ENCODE measurements at regions not wholly inside any gene's neighbourhood (a gene's known extent, or its start where the extent isn't known, plus 50 kb on each side); places are given as distances from the start of the nearest gene placed in this dataset.

- TF ChIP-seq, protein P1, sequence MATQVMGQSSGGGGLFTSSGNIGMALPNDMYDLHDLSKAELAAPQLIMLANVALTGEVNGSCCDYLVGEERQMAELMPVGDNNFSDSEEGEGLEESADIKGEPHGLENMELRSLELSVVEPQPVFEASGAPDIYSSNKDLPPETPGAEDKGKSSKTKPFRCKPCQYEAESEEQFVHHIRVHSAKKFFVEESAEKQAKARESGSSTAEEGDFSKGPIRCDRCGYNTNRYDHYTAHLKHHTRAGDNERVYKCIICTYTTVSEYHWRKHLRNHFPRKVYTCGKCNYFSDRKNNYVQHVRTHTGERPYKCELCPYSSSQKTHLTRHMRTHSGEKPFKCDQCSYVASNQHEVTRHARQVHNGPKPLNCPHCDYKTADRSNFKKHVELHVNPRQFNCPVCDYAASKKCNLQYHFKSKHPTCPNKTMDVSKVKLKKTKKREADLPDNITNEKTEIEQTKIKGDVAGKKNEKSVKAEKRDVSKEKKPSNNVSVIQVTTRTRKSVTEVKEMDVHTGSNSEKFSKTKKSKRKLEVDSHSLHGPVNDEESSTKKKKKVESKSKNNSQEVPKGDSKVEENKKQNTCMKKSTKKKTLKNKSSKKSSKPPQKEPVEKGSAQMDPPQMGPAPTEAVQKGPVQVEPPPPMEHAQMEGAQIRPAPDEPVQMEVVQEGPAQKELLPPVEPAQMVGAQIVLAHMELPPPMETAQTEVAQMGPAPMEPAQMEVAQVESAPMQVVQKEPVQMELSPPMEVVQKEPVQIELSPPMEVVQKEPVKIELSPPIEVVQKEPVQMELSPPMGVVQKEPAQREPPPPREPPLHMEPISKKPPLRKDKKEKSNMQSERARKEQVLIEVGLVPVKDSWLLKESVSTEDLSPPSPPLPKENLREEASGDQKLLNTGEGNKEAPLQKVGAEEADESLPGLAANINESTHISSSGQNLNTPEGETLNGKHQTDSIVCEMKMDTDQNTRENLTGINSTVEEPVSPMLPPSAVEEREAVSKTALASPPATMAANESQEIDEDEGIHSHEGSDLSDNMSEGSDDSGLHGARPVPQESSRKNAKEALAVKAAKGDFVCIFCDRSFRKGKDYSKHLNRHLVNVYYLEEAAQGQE (IDR thresholded peaks at IDR 0.05): no peak
- TF ChIP-seq RAD21 (IDR thresholded peaks at IDR 0.05) (no peak), CTCF (IDR thresholded peaks at IDR 0.05; ENCODE audit: low read depth, low read length, missing input control) (no peak), FOXA2 (IDR thresholded peaks at IDR 0.05) (no peak), GABPA (IDR thresholded peaks at IDR 0.05 in 1 of 2, conservative IDR thresholded peaks at IDR 0.05 in 1 of 2) (no peak), YY1 (IDR thresholded peaks at IDR 0.05) (no peak), RXRA (IDR thresholded peaks at IDR 0.05) (no peak), JUND (IDR thresholded peaks at IDR 0.05) (no peak), EGR1 (IDR thresholded peaks at IDR 0.05; ENCODE audit: low read depth in 2 of 2) (no peak), TAF1 (conservative IDR thresholded peaks at IDR 0.05) (no peak), FOXA1 (IDR thresholded peaks at IDR 0.05) (no peak), SP1 (IDR thresholded peaks at IDR 0.05) (no peak)
- TF ChIP-seq, protein P2, sequence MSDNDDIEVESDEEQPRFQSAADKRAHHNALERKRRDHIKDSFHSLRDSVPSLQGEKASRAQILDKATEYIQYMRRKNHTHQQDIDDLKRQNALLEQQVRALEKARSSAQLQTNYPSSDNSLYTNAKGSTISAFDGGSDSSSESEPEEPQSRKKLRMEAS (IDR thresholded peaks at IDR 0.05): no peak
Measured at GRCh38 chr11:98453378-98453777, 567.4 kb upstream of the CNTN5 start.
